GM12872 (cell line): ENCODE measurements at regions not wholly inside any gene's neighbourhood (a gene's known extent, or its start where the extent isn't known, plus 50 kb on each side); places are given as distances from the start of the nearest gene placed in this dataset.

Experiments used
- TF ChIP-seq, protein P1 (sequence below): IDR thresholded peaks from 3 replicates; pipeline ENCODE4 v1.5.1; 2011; ENCODE audit warnings: low read depth, mild to moderate bottlenecking, low read length, moderate library complexity; ENCODE audit not compliant: insufficient read depth

DNA sequence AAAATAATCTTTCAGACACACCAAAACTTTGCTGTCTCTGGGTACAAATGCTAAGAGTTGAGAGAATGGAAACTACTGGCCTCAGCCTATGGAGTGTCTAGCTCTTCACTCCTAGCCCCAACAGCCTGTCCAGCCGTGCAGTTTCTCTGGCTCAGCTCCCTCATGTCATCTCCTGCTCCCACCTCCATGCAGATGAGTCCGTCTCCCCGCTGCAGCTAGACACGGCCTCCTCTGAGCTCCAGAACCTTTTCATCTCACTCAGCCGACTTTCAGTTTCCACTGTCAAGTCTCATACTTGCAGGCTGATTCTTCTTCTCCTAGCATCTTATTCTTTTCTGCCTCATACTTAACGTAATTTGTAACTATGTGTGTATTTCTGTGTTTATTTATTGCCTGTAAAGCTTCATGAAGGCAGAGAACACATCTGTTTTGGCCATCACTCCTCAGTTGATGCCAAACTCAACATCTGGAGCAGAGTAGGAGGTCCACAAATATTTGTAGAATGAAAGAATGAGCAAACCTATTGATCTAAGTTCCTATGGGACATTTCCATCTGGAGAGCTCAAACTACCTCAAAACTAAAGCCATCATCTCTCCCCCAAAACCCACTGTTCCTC is 139.8 kb upstream of the PWP1 start:
- TF ChIP-seq, protein P1, sequence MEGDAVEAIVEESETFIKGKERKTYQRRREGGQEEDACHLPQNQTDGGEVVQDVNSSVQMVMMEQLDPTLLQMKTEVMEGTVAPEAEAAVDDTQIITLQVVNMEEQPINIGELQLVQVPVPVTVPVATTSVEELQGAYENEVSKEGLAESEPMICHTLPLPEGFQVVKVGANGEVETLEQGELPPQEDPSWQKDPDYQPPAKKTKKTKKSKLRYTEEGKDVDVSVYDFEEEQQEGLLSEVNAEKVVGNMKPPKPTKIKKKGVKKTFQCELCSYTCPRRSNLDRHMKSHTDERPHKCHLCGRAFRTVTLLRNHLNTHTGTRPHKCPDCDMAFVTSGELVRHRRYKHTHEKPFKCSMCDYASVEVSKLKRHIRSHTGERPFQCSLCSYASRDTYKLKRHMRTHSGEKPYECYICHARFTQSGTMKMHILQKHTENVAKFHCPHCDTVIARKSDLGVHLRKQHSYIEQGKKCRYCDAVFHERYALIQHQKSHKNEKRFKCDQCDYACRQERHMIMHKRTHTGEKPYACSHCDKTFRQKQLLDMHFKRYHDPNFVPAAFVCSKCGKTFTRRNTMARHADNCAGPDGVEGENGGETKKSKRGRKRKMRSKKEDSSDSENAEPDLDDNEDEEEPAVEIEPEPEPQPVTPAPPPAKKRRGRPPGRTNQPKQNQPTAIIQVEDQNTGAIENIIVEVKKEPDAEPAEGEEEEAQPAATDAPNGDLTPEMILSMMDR: no peak

DNA sequence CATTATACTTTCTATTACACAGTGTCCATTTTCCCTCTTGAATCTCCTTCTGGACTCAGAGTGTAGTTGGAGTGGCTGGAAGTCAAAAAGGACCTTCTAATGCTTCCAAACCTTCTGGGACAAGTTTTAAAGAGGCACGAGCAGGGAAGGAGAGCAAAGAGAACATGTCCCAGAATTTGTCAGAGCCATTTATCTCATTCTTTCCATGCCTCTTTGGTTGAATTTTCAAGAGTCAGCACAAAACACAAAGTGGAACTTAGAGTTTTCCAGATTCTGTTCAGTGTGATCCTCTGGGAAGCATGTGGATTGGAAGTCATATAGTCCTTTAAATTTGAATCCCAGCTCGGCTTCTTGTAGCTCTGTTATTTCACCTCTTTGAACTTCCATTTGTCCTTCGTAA is 138.2 kb upstream of the PWP1 start:
- TF ChIP-seq, protein P1: no peak

DNA sequence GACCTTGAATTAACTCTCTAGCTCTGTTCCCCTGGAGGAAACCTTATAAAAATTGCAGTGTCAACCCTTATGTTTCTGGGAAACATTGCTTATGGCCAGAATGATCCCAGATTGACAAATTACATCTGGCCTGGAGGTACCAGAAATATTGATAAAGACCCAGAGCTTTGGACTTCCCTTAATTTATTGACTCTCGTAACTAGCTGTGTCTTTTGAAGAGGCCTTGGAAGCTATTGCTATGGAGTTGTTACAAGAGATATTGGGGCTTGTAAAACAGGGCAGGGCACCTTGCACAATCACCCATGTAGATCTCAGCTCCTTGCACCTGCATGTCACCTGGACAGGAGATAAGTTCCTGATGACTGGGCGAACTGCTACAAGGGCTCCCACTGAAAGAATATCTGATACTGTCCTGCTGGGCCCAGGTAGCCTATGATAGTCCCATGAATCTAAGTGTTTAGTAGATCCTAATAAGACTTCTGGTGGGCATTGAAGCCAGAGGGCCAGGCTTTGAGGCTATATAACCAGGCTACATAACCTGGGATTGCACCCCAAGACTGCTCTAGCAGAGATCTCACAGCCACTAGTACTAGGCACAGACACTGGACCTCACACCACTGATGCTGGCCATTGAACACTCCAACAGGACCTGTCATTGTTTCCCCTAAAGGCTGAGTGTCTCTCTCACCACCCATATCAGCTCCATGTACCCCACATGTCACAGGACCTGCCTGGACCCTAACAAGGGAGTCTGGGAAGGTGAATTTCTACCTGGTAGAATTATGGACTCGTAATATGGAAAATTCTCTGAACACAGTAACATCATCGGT is 135.7 kb upstream of the PWP1 start:
- TF ChIP-seq, protein P1: no peak

DNA sequence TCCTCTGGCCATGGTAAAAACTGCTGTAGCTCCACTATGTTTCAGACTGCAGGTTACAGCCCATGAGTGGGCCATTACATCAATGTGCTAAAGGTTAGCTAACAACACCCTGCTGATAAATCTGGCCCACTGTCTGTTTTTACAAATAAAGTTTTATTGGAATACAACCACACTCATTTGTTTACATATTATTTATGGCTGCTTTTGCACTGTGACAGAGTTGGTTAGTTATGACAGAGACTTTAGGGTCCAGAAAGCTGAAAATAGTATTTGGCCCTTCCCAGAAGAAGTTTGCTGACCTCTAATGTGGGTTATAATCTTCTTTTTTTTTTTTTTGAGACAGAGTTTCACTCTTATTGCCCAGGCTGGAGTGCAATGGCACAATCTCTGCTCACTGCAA is 134.2 kb upstream of the PWP1 start:
- TF ChIP-seq, protein P1: no peak

DNA sequence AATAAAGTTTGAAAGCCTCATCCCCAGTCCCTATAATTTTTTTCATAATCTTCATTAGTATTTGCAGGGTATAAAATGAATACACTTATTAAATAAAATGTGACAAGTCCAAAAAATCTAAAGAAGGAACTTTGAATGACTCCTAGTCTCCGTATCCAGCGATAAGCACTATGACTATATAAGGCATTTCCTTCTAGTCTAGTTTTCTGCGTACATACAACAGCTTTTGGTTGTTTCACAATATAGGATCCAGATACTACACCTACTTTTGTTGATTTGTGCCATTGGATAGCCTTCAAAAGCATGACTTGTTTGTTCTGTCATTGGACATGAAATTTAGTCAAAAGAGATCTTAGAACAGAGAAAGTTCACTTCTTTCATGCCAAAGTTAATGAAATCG is 133.3 kb upstream of the PWP1 start:
- TF ChIP-seq, protein P1: no peak

DNA sequence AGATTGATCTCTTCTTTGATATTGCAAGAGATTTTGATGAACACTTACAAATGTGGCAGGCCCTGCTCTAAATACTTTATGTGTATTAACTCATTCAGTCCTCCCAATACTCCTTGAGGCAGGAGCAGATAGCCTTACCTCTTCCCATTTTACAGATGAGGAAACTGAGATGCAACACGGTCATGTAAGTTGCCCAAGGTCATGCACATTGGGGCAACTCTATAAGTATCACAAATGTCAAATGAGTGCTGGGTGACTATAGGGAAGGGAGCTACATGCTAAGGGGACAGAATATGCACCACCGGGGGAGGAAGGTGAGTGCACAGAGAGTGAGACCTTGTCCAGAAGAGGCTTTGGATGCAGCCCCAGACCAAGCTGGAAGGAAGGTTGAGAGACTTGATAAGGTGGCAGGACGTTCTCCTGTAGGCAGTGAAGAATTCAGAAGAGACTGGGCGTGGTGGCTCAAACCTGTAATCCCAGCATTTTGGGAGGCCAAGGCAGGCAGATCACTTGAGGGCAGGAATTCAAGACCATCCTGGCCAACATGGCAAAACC is 132.3 kb upstream of the PWP1 start:
- TF ChIP-seq, protein P1: no peak

DNA sequence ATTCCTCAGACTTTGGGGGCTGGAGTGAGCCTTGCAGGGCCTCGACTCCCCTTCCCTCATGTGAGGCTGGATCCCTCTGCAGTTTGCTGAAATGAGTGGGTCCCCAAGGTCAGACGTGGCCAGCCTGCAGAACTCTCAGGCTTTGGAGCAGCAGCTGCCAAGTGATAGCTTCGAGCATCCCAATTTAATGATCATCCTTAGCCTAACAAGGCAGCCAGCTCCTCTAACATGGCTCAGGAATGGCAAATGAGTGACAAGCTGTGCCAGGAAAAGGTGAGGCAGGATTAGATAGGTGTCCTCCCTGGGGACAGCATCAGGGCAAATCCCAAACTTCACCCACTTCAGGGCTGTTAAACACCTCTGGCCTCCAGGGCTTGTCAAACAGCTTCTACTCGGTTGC is 130.7 kb upstream of the PWP1 start:
- TF ChIP-seq, protein P1: no peak
